CD4-positive, alpha-beta T cell (primary cell): ENCODE measurements at regions not wholly inside any gene's neighbourhood (a gene's known extent, or its start where the extent isn't known, plus 50 kb on each side); places are given as distances from the start of the nearest gene placed in this dataset.
A peak's percentile ranks its signal among the peaks of the same experiment; 100 is the strongest.

Experiments used
- ATAC-seq: fragments of 200-7000 bp; cut with Tn5 transposase; one replicate; pipeline ENCODE4 v1.10.0; 2022; ENCODE audit warnings: mild to moderate bottlenecking; ENCODE audit not compliant: poor library complexity
- CTCF ChIA-PET: fragments of 350-600 bp; sonication (Branson Sonifier 250); formaldehyde crosslinking; loops from one replicate; lab custom pipeline; 2021; ENCODE audit warnings: antibody characterized with exemption, inconsistent platforms; lab: Charles Lee
- POLR2A ChIA-PET: fragments of 350-600 bp; sonication (Branson Sonifier 250); formaldehyde crosslinking; loops from one replicate; lab custom pipeline; 2021; ENCODE audit warnings: antibody characterized with exemption, inconsistent platforms; lab: Charles Lee
- DNase-seq, 14 experiments: peaks; one replicate each; pipeline ENCODE4 v3.0.0-alpha.2; 2013 to 2020; ENCODE audit warnings: mixed read lengths in 2 of 14
- H3K27ac ChIP-seq, 2 donors: one replicate each; pipeline versions ENCODE4 v1.5.1 to v1.7.0; 2013; ENCODE audit warnings: low read length in 2 of 2, low read depth in 1 of 2, mild to moderate bottlenecking in 1 of 2
- H3K27me3 ChIP-seq, 2 experiments: 1 replicate in 1 of 2; 2 replicates in 1 of 2; pipeline versions ENCODE4 v1.6.1 to v1.7.0; 2013; ENCODE audit warnings: low read length in 2 of 2, control low read depth in 1 of 2, mild to moderate bottlenecking in 1 of 2, moderate library complexity in 1 of 2; ENCODE audit not compliant: insufficient read depth in 2 of 2, control insufficient read depth in 1 of 2
- H3K36me3 ChIP-seq: one replicate; pipeline ENCODE4 v1.6.1; 2013; ENCODE audit warnings: low read length, control low read depth; ENCODE audit not compliant: insufficient read depth
- H3K4me1 ChIP-seq: one replicate; pipeline ENCODE4 v1.6.1; 2013; ENCODE audit warnings: low read length, control low read depth; ENCODE audit not compliant: insufficient read depth
- H3K4me3 ChIP-seq: one replicate; pipeline ENCODE4 v1.5.1; 2013; ENCODE audit warnings: mild to moderate bottlenecking, low read length, moderate library complexity
- H3K9me3 ChIP-seq, 2 experiments: 1 replicate in 1 of 2; 2 replicates in 1 of 2; pipeline versions ENCODE4 v1.6.1 to v1.7.0; 2013; ENCODE audit warnings: low read length in 2 of 2, mild to moderate bottlenecking in 2 of 2, control low read depth in 1 of 2, moderate library complexity in 1 of 2; ENCODE audit not compliant: control insufficient read depth in 1 of 2, insufficient read depth in 1 of 2
- H3K27ac Mint-ChIP-seq: one replicate; pipeline ENCODE4 v1.8.0; 2020; ENCODE audit warnings: mixed read lengths
- H3K27me3 Mint-ChIP-seq: one replicate; pipeline ENCODE4 v1.8.0; 2021; ENCODE audit warnings: mixed read lengths
- H3K36me3 Mint-ChIP-seq: one replicate; pipeline ENCODE4 v1.8.0; 2021; ENCODE audit warnings: low read depth, mixed read lengths
- H3K4me1 Mint-ChIP-seq: one replicate; pipeline ENCODE4 v1.8.0; 2021; ENCODE audit warnings: low read depth, mixed read lengths
- H3K4me3 Mint-ChIP-seq: one replicate; pipeline ENCODE4 v1.8.0; 2020; ENCODE audit warnings: mild to moderate bottlenecking, mixed read lengths
- H3K9me3 Mint-ChIP-seq: one replicate; pipeline ENCODE4 v1.8.0; 2020; ENCODE audit warnings: mixed read lengths
- CTCF ChIP-seq: fragments of 200-600 bp; IDR thresholded peaks from one replicate; pipeline ENCODE4 v1.8.0; 2022; ENCODE audit warnings: antibody characterized with exemption, mild to moderate bottlenecking
- intact Hi-C, 2 experiments: fragments of 100-400 bp; cut with DNase I in 1 of 2; cut with micrococcal nuclease in 1 of 2; formaldehyde crosslinking; loops; one replicate each; pipeline versions ENCODE4 v1.15.1 to v1.9.0; 2023 to 2025; cut with DNase I, micrococcal nuclease

GRCh38 chr2:19786408-19787058, 115.2 kb downstream of the TTC32 start:
- CTCF ChIA-PET: no interaction called here

GRCh38 chr2:19785867-19786266, 115.9 kb downstream of the TTC32 start:
- Histone ChIP-seq H3K27ac (no peak overlapping the region), H3K36me3 (no peaks in the 10 kb centered on the region), H3K4me1 (no peaks in the 10 kb centered on the region), H3K27me3 (peaks cover 0 to 2% of the 10 kb centered on the region in 2 experiments), H3K4me3 (no peak overlapping the region), H3K9me3 (peaks cover 0 to 3% of the 10 kb centered on the region in 2 experiments)
- ChIA-PET CTCF (no interaction called here), POLR2A (no interaction called here)
- ATAC-seq (no peak), DNase-seq (no peak)
- H3K4me3 Mint-ChIP-seq: no peak overlapping the region
- H3K27ac Mint-ChIP-seq: no peak overlapping the region
- no peaks in the 10 kb centered on the region for H3K36me3 Mint-ChIP-seq
- H3K9me3 Mint-ChIP-seq: no peaks in the 10 kb centered on the region
- TF ChIP-seq CTCF: no peak
- intact Hi-C loops: no loop called here
- H3K4me1 Mint-ChIP-seq: no peaks in the 10 kb centered on the region
- peaks cover 21% of the 10 kb centered on the region for H3K27me3 Mint-ChIP-seq

More at GRCh38 chr2:19786408-19787058, 115.2 kb downstream of the TTC32 start:
- H3K36me3 Mint-ChIP-seq: no peaks in the 10 kb centered on the region
- Histone ChIP-seq H3K27ac (no peak overlapping the region), H3K36me3 (no peaks in the 10 kb centered on the region), H3K4me1 (no peaks in the 10 kb centered on the region), H3K4me3 (no peak overlapping the region), H3K27me3 (peaks cover 0 to 2% of the 10 kb centered on the region in 2 experiments), H3K9me3 (peaks cover 0 to 3% of the 10 kb centered on the region in 2 experiments)
- H3K4me1 Mint-ChIP-seq: no peaks in the 10 kb centered on the region
- DNase-seq (peak in 1 of 14 experiments; percentile 7), ATAC-seq (no peak)
- POLR2A ChIA-PET: no interaction called here
- H3K27ac Mint-ChIP-seq: no peak overlapping the region
- no peak overlapping the region for H3K4me3 Mint-ChIP-seq
- peaks cover 21% of the 10 kb centered on the region for H3K27me3 Mint-ChIP-seq
- intact Hi-C loops: no loop called here
- no peaks in the 10 kb centered on the region for H3K9me3 Mint-ChIP-seq
- no peak for TF ChIP-seq CTCF

- Histone ChIP-seq H3K4me3 (no peak overlapping the region), H3K36me3 (no peaks in the 10 kb centered on the region), H3K4me1 (no peaks in the 10 kb centered on the region), H3K27ac (no peak overlapping the region), H3K9me3 (peaks cover 0 to 3% of the 10 kb centered on the region in 2 experiments), H3K27me3 (peaks cover 0 to 2% of the 10 kb centered on the region in 2 experiments)
- Mint-ChIP-seq H3K36me3 (no peaks in the 10 kb centered on the region), H3K27me3 (peaks cover 21% of the 10 kb centered on the region), H3K4me3 (no peak overlapping the region), H3K9me3 (no peaks in the 10 kb centered on the region), H3K4me1 (no peaks in the 10 kb centered on the region), H3K27ac (no peak overlapping the region)
- ATAC-seq (no peak), DNase-seq (no peak)
- CTCF ChIA-PET: no interaction called here
- POLR2A ChIA-PET: no interaction called here
- no peak for TF ChIP-seq CTCF
- intact Hi-C loops: no loop called here
Observed at GRCh38 chr2:19785447-19785846, 116.3 kb downstream of the TTC32 start.
